ENCODE measurements at regions not wholly inside any gene's neighbourhood (a gene's known extent, or its start where the extent isn't known, plus 50 kb on each side); places are given as distances from the start of the nearest gene placed in this dataset.

DNA sequence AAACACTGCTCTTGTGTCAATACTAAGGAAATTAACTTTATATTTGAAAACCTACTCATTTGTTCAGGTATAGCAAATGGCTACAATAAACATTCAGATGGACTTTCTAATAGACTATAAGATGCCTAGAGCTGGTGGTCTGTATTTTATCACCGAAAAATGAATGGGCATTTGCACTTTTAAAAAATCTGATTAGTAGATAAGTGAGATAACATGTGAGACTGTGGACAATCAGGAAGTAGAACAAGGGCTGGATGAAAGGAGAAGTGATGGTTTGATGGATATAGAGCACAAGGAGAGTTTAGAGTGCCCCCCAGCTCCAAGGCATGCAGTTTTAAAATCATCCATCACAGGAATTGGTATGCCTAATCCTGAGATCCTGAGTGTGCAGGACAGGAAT is 308.4 kb upstream of the RARB start:
- DNase-seq (ENCODE audit: low read depth, low spot score) (no peak), FAIRE-seq (no peak)
- no peaks in the 10 kb centered on the region for H3K27me3 ChIP-seq (ENCODE audit: control insufficient read depth, extremely low read depth, insufficient read depth, low read length)
- H3K9me1 ChIP-seq (ENCODE audit: control insufficient read depth, extremely low read depth, insufficient read depth, low read length) = no peaks in the 10 kb centered on the region
- H3K9me3 ChIP-seq (ENCODE audit: control insufficient read depth, low read depth, low read length) = no peaks in the 10 kb centered on the region
- no peak overlapping the region for H3K4me3 ChIP-seq (ENCODE audit: control insufficient read depth in 2 of 3, extremely low read depth in 1 of 3, insufficient read depth in 2 of 3, low read depth in 1 of 3, low read length in 3 of 3)
- no peak overlapping the region for H2AFZ ChIP-seq (ENCODE audit: control insufficient read depth, low read length)
- no peaks in the 10 kb centered on the region for H4K20me1 ChIP-seq (ENCODE audit: control insufficient read depth, extremely low read depth, insufficient read depth, low read length)
- no peak for TF ChIP-seq EZH2 (IDR thresholded peaks at IDR 0.05; ENCODE audit: low read length)
- no peak for TF ChIP-seq CTCF (optimal IDR thresholded peaks at IDR 0.05 in 1 of 3, IDR thresholded peaks at IDR 0.05 in 1 of 3, conservative IDR thresholded peaks at IDR 0.05 in 1 of 3; ENCODE audit: extremely low read depth in 1 of 3, insufficient read depth in 2 of 3, low read length in 3 of 3)
- no peak overlapping the region for H3K9ac ChIP-seq (ENCODE audit: control insufficient read depth, extremely low read depth, insufficient read depth, low read length)
- H3K27ac ChIP-seq (ENCODE audit: control insufficient read depth, insufficient read depth, low read length) = no peak overlapping the region
- dilution Hi-C loops (cut with MboI; ENCODE audit: extremely low pct_ligation_motif_present, low sequenced_read_pairs) = no loop called here
- no peaks in the 10 kb centered on the region for H3K79me2 ChIP-seq (ENCODE audit: control insufficient read depth, insufficient read depth, low read length)
- no peaks in the 10 kb centered on the region for H3K36me3 ChIP-seq (ENCODE audit: control insufficient read depth in 2 of 2, extremely low read depth in 1 of 2, insufficient read depth in 2 of 2, low read length in 2 of 2)
- no peak overlapping the region for H3K4me2 ChIP-seq (ENCODE audit: control insufficient read depth, extremely low read depth, insufficient read depth, low read depth, low read length)
- H3K4me1 ChIP-seq (ENCODE audit: control insufficient read depth, extremely low read depth, insufficient read depth, low read length) = no peaks in the 10 kb centered on the region

DNA sequence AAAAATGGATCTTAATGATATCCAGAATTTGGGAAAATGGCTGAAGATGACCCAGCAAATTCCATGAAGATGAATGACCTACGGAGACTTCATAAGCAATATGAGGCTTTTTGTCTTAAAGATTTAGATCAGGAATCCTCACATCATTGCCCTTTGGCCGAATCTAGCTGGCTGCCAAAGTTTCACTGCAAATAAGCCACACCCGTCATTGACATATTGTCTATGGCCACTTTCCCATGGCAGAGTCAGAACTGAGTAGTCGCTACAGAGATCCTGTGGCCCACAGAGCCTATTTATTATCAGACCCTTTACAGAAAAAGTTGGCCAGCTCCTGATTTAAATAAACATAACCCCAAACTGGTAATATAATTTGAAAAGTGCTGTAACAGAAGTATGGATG is 307.4 kb upstream of the RARB start:
- Histone ChIP-seq H3K9me3 (ENCODE audit: control insufficient read depth, low read depth, low read length) (no peaks in the 10 kb centered on the region), H3K27me3 (ENCODE audit: control insufficient read depth, extremely low read depth, insufficient read depth, low read length) (no peaks in the 10 kb centered on the region), H3K4me2 (ENCODE audit: control insufficient read depth, extremely low read depth, insufficient read depth, low read depth, low read length) (no peak overlapping the region), H3K4me3 (ENCODE audit: control insufficient read depth in 2 of 3, extremely low read depth in 1 of 3, insufficient read depth in 2 of 3, low read depth in 1 of 3, low read length in 3 of 3) (no peak overlapping the region), H4K20me1 (ENCODE audit: control insufficient read depth, extremely low read depth, insufficient read depth, low read length) (no peaks in the 10 kb centered on the region), H2AFZ (ENCODE audit: control insufficient read depth, low read length) (no peak overlapping the region), H3K36me3 (ENCODE audit: control insufficient read depth in 2 of 2, extremely low read depth in 1 of 2, insufficient read depth in 2 of 2, low read length in 2 of 2) (no peaks in the 10 kb centered on the region), H3K9ac (ENCODE audit: control insufficient read depth, extremely low read depth, insufficient read depth, low read length) (no peak overlapping the region), H3K9me1 (ENCODE audit: control insufficient read depth, extremely low read depth, insufficient read depth, low read length) (no peaks in the 10 kb centered on the region), H3K79me2 (ENCODE audit: control insufficient read depth, insufficient read depth, low read length) (no peaks in the 10 kb centered on the region), H3K4me1 (ENCODE audit: control insufficient read depth, extremely low read depth, insufficient read depth, low read length) (no peaks in the 10 kb centered on the region), H3K27ac (ENCODE audit: control insufficient read depth, insufficient read depth, low read length) (no peak overlapping the region)
- TF ChIP-seq EZH2 (IDR thresholded peaks at IDR 0.05; ENCODE audit: low read length) = no peak
- no peak for TF ChIP-seq CTCF (optimal IDR thresholded peaks at IDR 0.05 in 1 of 3, IDR thresholded peaks at IDR 0.05 in 1 of 3, conservative IDR thresholded peaks at IDR 0.05 in 1 of 3; ENCODE audit: extremely low read depth in 1 of 3, insufficient read depth in 2 of 3, low read length in 3 of 3)
- DNase-seq (ENCODE audit: low read depth, low spot score) = no peak
- FAIRE-seq = no peak
- dilution Hi-C loops (cut with MboI; ENCODE audit: extremely low pct_ligation_motif_present, low sequenced_read_pairs) = no loop called here
